K562 (cell line): ENCODE measurements at regions not wholly inside any gene's neighbourhood (a gene's known extent, or its start where the extent isn't known, plus 50 kb on each side); places are given as distances from the start of the nearest gene placed in this dataset.

Experiments
- CBX5 ChIP-seq: IDR thresholded peaks from 2 replicates; pipeline ENCODE4 v1.6.1; 2014; ENCODE audit warnings: low read depth, borderline replicate concordance
- EP300 ChIP-seq: IDR thresholded peaks from 2 replicates; pipeline ENCODE4 v1.6.1; 2012; ENCODE audit warnings: low read length, improper control_type of control experiment
- GABPA ChIP-seq: fragments of 200-800 bp; sonication (Bioruptor generic); conservative IDR thresholded peaks from 2 replicates; pipeline ENCODE4 v1.6.1; 2016; ENCODE audit warnings: low read depth, missing genetic modification characterization, missing compliant biosample characterization
- MYNN ChIP-seq, 2 experiments: sonication (generic); formaldehyde crosslinking in 1 of 2; IDR thresholded peaks; 2 replicates each; pipeline versions ENCODE4 v1.5.0 to v1.6.1; 2016 to 2020; ENCODE audit warnings: antibody characterized with exemption in 1 of 2, missing genetic modification reagents in 1 of 2
- NFE2 ChIP-seq: IDR thresholded peaks from 2 replicates; pipeline ENCODE4 v1.6.1; 2014; ENCODE audit warnings: antibody characterized with exemption, low read depth
- POLR2AphosphoS5 ChIP-seq: IDR thresholded peaks from 2 replicates; pipeline ENCODE4 v1.6.1; 2011; ENCODE audit warnings: mild to moderate bottlenecking, low read depth, low read length, moderate library complexity; ENCODE audit not compliant: control insufficient read depth, insufficient read depth
- RCOR1 ChIP-seq, 2 experiments: IDR thresholded peaks; 2 replicates each; pipeline ENCODE4 v1.6.1; 2012; ENCODE audit warnings: low read depth in 2 of 2, low read length in 2 of 2, borderline replicate concordance in 1 of 2, improper control_type of control experiment in 1 of 2
- SP1 ChIP-seq: sonication (generic); formaldehyde crosslinking; IDR thresholded peaks from 2 replicates; pipeline ENCODE4 v1.8.1; 2022; ENCODE audit warnings: mild to moderate bottlenecking, missing genetic modification reagents
- TCFL5 ChIP-seq: fragments of 250-450 bp; sonication (Bioruptor Pico); conservative IDR thresholded peaks from 2 replicates; pipeline ENCODE4 v1.6.1; 2021; ENCODE audit warnings: mild to moderate bottlenecking, moderate library complexity, matching md5 sums
- XRCC5 ChIP-seq: fragments of 200-400 bp; formaldehyde crosslinking; IDR thresholded peaks from 2 replicates; pipeline ENCODE4 v1.6.1; 2017; ENCODE audit warnings: low read depth, mild to moderate bottlenecking, low read length
- ZNF274 ChIP-seq: IDR thresholded peaks from 2 replicates; pipeline ENCODE4 v1.6.1; 2011; ENCODE audit warnings: low read depth, mild to moderate bottlenecking, low read length, moderate library complexity, borderline replicate concordance
- TF ChIP-seq, protein P1 (sequence below), 3 experiments: IDR thresholded peaks in 2 of 3; conservative IDR thresholded peaks in 1 of 3; 2 replicates each; pipeline ENCODE4 v1.5.1; 2011 to 2012; ENCODE audit warnings: low read length in 3 of 3, mild to moderate bottlenecking in 3 of 3, control low read depth in 2 of 3, improper control_type of control experiment in 1 of 3, inconsistent platforms in 1 of 3, low read depth in 1 of 3, mixed read lengths in 1 of 3, moderate library complexity in 1 of 3; ENCODE audit not compliant: insufficient read depth in 2 of 3
- TF ChIP-seq, protein P2 (sequence below): sonication (generic); formaldehyde crosslinking; IDR thresholded peaks from 2 replicates; pipeline ENCODE4 v1.5.0; 2020; ENCODE audit warnings: missing genetic modification reagents
- TF ChIP-seq, protein P3 (sequence below): sonication (generic); formaldehyde crosslinking; IDR thresholded peaks from 2 replicates; pipeline ENCODE4 v1.9.0; 2022; ENCODE audit warnings: mild to moderate bottlenecking, missing genetic modification reagents

DNA sequence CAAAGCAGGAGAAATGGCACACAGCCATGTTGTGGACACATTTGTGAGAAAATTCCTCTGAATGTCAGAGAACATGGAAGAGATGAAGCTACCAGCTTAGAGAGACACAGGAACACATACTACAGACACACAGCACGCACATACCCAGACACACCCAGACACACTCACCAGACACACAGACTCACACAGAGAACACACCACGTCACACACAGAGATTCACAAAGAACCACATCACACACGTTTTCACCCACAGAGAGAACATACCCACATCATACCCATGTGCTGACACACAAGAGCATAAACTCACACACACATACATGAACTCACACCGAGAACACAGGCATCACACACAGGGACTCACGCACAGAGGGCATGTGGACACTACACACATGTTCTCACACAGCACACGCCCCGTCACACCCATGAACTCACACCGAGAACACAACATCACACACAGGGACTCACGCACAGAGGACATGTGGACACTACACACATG, 124.9 kb downstream of the METRNL start:
- no peak for TF ChIP-seq NFE2
- no peak for TF ChIP-seq MYNN (IDR thresholded peaks at IDR 0.05)
- TF ChIP-seq MYNN (CRISPR knock-in tag; IDR thresholded peaks at IDR 0.05) = no peak
- TF ChIP-seq EP300 = no peak
- TF ChIP-seq, protein P1, sequence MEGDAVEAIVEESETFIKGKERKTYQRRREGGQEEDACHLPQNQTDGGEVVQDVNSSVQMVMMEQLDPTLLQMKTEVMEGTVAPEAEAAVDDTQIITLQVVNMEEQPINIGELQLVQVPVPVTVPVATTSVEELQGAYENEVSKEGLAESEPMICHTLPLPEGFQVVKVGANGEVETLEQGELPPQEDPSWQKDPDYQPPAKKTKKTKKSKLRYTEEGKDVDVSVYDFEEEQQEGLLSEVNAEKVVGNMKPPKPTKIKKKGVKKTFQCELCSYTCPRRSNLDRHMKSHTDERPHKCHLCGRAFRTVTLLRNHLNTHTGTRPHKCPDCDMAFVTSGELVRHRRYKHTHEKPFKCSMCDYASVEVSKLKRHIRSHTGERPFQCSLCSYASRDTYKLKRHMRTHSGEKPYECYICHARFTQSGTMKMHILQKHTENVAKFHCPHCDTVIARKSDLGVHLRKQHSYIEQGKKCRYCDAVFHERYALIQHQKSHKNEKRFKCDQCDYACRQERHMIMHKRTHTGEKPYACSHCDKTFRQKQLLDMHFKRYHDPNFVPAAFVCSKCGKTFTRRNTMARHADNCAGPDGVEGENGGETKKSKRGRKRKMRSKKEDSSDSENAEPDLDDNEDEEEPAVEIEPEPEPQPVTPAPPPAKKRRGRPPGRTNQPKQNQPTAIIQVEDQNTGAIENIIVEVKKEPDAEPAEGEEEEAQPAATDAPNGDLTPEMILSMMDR (IDR thresholded peaks at IDR 0.05 in 2 of 3, conservative IDR thresholded peaks at IDR 0.05 in 1 of 3; ENCODE audit: insufficient read depth in 2 of 3, low read depth in 1 of 3, low read length in 3 of 3) = no peak
- TF ChIP-seq XRCC5 = no peak
- no peak for TF ChIP-seq CBX5
- no peak for TF ChIP-seq GABPA (tag)
- no peak for TF ChIP-seq RCOR1 (IDR thresholded peaks at IDR 0.05; ENCODE audit: borderline replicate concordance in 1 of 2, low read depth in 2 of 2, low read length in 2 of 2)
- TF ChIP-seq SP1 (CRISPR knock-in tag) = no peak
- TF ChIP-seq POLR2AphosphoS5 = no peak
- TF ChIP-seq, protein P2, sequence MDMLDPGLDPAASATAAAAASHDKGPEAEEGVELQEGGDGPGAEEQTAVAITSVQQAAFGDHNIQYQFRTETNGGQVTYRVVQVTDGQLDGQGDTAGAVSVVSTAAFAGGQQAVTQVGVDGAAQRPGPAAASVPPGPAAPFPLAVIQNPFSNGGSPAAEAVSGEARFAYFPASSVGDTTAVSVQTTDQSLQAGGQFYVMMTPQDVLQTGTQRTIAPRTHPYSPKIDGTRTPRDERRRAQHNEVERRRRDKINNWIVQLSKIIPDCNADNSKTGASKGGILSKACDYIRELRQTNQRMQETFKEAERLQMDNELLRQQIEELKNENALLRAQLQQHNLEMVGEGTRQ (CRISPR knock-in tag) = no peak
- TF ChIP-seq ZNF274 = no peak
- TF ChIP-seq, protein P3, sequence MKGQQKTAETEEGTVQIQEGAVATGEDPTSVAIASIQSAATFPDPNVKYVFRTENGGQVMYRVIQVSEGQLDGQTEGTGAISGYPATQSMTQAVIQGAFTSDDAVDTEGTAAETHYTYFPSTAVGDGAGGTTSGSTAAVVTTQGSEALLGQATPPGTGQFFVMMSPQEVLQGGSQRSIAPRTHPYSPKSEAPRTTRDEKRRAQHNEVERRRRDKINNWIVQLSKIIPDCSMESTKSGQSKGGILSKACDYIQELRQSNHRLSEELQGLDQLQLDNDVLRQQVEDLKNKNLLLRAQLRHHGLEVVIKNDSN (CRISPR knock-in tag) = no peak
- no peak for TF ChIP-seq TCFL5 (CRISPR knock-in tag)
